ENCODE measurements at regions not wholly inside any gene's neighbourhood (a gene's known extent, or its start where the extent isn't known, plus 50 kb on each side); places are given as distances from the start of the nearest gene placed in this dataset.

- H3K27ac ChIP-seq (ENCODE audit: low read depth in 2 of 2, low read length in 1 of 2): no peak overlapping the region
- no peaks in the 10 kb centered on the region for H3F3A ChIP-seq (replicated peaks; ENCODE audit: insufficient read depth)
- DNase-seq: no peak
- no peak overlapping the region for H3K9ac ChIP-seq
- no peaks in the 10 kb centered on the region for H3K9me2 ChIP-seq
- no peaks in the 10 kb centered on the region for H4K20me1 ChIP-seq (ENCODE audit: insufficient read depth)
- ChIA-PET CTCF (interaction anchor here (0.6 kb wide), 1 partner anchor 66 kb away, joined by 4 read pairs; no protein-coding TSS in a partner anchor), POLR2A (no interaction called here)
- no peak overlapping the region for H3K4me2 ChIP-seq
- H3K79me2 ChIP-seq (ENCODE audit: insufficient read depth): no peaks in the 10 kb centered on the region
- H3K9me3 ChIP-seq: no peaks in the 10 kb centered on the region
- no peak for TF ChIP-seq SIN3A (IDR thresholded peaks at IDR 0.05; ENCODE audit: borderline replicate concordance, low read depth, low read length)
- no peak for TF ChIP-seq FOXJ3 (CRISPR knock-in tag; IDR thresholded peaks at IDR 0.05)
- TF ChIP-seq MXI1 (IDR thresholded peaks at IDR 0.05; ENCODE audit: low read depth, low read length): no peak
- no peak for TF ChIP-seq MEF2A (IDR thresholded peaks at IDR 0.05; ENCODE audit: borderline replicate concordance, low read depth)
- no peak for TF ChIP-seq RFX5 (IDR thresholded peaks at IDR 0.05; ENCODE audit: low read length)
- no peak for TF ChIP-seq SMC3 (IDR thresholded peaks at IDR 0.05; ENCODE audit: low read depth, low read length)
- TF ChIP-seq RCOR1 (IDR thresholded peaks at IDR 0.05; ENCODE audit: low read length): no peak
- TF ChIP-seq MAX (IDR thresholded peaks at IDR 0.05; ENCODE audit: low read depth): no peak
- no peak for TF ChIP-seq PBX3 (IDR thresholded peaks at IDR 0.05)
- TF ChIP-seq NFIC (IDR thresholded peaks at IDR 0.05; ENCODE audit: borderline replicate concordance): no peak
- TF ChIP-seq RXRA (IDR thresholded peaks at IDR 0.05; ENCODE audit: borderline replicate concordance, low read depth): no peak
- TF ChIP-seq YY1 (IDR thresholded peaks at IDR 0.05; ENCODE audit: low read depth): no peak
- no peak for TF ChIP-seq POLR2AphosphoS5 (IDR thresholded peaks at IDR 0.05; ENCODE audit: low read depth, low read length)
- no peak for TF ChIP-seq GATA2 (CRISPR knock-in tag; IDR thresholded peaks at IDR 0.05)
- no peak for TF ChIP-seq USF1 (IDR thresholded peaks at IDR 0.05; ENCODE audit: borderline replicate concordance, low read depth)
- TF ChIP-seq TEAD4 (IDR thresholded peaks at IDR 0.05; ENCODE audit: borderline replicate concordance, insufficient read depth): no peak
- no peak for TF ChIP-seq GABPA (IDR thresholded peaks at IDR 0.05; ENCODE audit: low read depth)
- no peak for TF ChIP-seq RAD21 (IDR thresholded peaks at IDR 0.05; ENCODE audit: low read length)
- TF ChIP-seq NRF1 (IDR thresholded peaks at IDR 0.05; ENCODE audit: low read depth, low read length): no peak
- H2AFZ ChIP-seq (ENCODE audit: low read depth): no peak overlapping the region
- no peaks in the 10 kb centered on the region for H3K36me3 ChIP-seq (replicated peaks in 1 of 2; ENCODE audit: control insufficient read depth in 1 of 2, insufficient read depth in 2 of 2, low read length in 1 of 2)
- no peak overlapping the region for H3K4me3 ChIP-seq (ENCODE audit: low read depth in 2 of 2, low read length in 1 of 2)
- no peaks in the 10 kb centered on the region for H3K4me1 ChIP-seq (ENCODE audit: control insufficient read depth in 1 of 2, insufficient read depth in 2 of 2, low read depth in 1 of 2, low read length in 1 of 2)
- no peaks in the 10 kb centered on the region for H3K27me3 ChIP-seq (ENCODE audit: insufficient read depth)
- WGBS (ENCODE audit: low lambda C conversion rate): 15% methylated on average over 3 of the region's 3 CpGs
These were observed 302.0 kb downstream of the WDR72 start for GRCh38 chr15:53457479-53457878.

All from SK-N-SH (cell line).